Aorta (tissue), 5 donors: ENCODE measurements at regions not wholly inside any gene's neighbourhood (a gene's known extent, or its start where the extent isn't known, plus 50 kb on each side); places are given as distances from the start of the nearest gene placed in this dataset.

Experiments
- ATAC-seq: fragments of 200-7000 bp; cut with Tn5 transposase; one replicate; pipeline ENCODE4 v1.9.1; 2022; ENCODE audit warnings: moderate library complexity; ENCODE audit not compliant: low FRiP score
- DNase-seq, 2 donors: peaks; one replicate each; pipeline ENCODE4 v3.0.0-alpha.2; 2020
- H3K27ac ChIP-seq, 2 donors: one replicate each; pipeline ENCODE4 v1.5.1; 2013; ENCODE audit warnings: low read length in 2 of 2, mild to moderate bottlenecking in 2 of 2, moderate library complexity in 2 of 2, control low read depth in 1 of 2, inconsistent platforms in 1 of 2, low read depth in 1 of 2
- H3K27me3 ChIP-seq, 2 donors: one replicate each; pipeline ENCODE4 v1.6.1; 2013; ENCODE audit warnings: control low read depth in 1 of 2, low read length in 1 of 2, mild to moderate bottlenecking in 1 of 2, moderate library complexity in 1 of 2; ENCODE audit not compliant: insufficient read depth in 2 of 2, control insufficient read depth in 1 of 2
- H3K36me3 ChIP-seq, 2 donors: one replicate each; pipeline ENCODE4 v1.6.1; 2013; ENCODE audit warnings: control low read depth in 1 of 2, low read length in 1 of 2, mild to moderate bottlenecking in 1 of 2; ENCODE audit not compliant: insufficient read depth in 2 of 2, control insufficient read depth in 1 of 2
- H3K4me1 ChIP-seq, 2 donors: one replicate each; pipeline ENCODE4 v1.6.1; 2013; ENCODE audit warnings: low read length in 2 of 2, control low read depth in 1 of 2, mild to moderate bottlenecking in 1 of 2, moderate library complexity in 1 of 2; ENCODE audit not compliant: insufficient read depth in 2 of 2, control insufficient read depth in 1 of 2
- H3K4me3 ChIP-seq, 2 donors: one replicate each; pipeline ENCODE4 v1.5.1; 2013; ENCODE audit warnings: low read length in 2 of 2, control low read depth in 1 of 2, mild to moderate bottlenecking in 1 of 2
- H3K9me3 ChIP-seq: one replicate; pipeline ENCODE4 v1.6.1; 2013; ENCODE audit warnings: mild to moderate bottlenecking, low read length; ENCODE audit not compliant: control insufficient read depth
- WGBS, 2 donors: extraction: QIAGEN DNeasy Blood & Tissue Kit; methylation state at CpG; one replicate each; pipeline ENCODE4 v1.1.7; 2013; 5-methylcytosine and 5-hydroxymethylcytosine counted together
- intact Hi-C, 2 donors: fragments of 100-400 bp; cut with DNase I; formaldehyde crosslinking; loops; one replicate each; pipeline versions ENCODE4 v1.14.2 to v1.15.0; 2022
- donor health status: healthy with polysubstance abuse.
- donor health status: Bipolar disorder and iron deficiency.
- donor health status: DM: no; HTN: no; CAD: no.
- donor health status: DM: no; HTN: no; CAD: no.
- donor health status: DM: yes; HTN: yes; CAD: no.

GRCh38 chr12:91897025-91897515 lies 248.6 kb downstream of the BTG1 start:
- Histone ChIP-seq H3K36me3 (no peaks in the 10 kb centered on the region), H3K27ac (no peak overlapping the region), H3K27me3 (no peaks in the 10 kb centered on the region), H3K4me3 (no peak overlapping the region), H3K9me3 (peaks cover 2% of the 10 kb centered on the region), H3K4me1 (peaks cover 0 to 3% of the 10 kb centered on the region in 2 donors)
- no peak for DNase-seq
- ATAC-seq = peak; percentile 33
- intact Hi-C loops = loop anchor here in 1 of 2 donors (5.0 kb wide), 1 partner anchor 60 kb away; no protein-coding TSS in a partner anchor
- WGBS, 2 donors = 86 to 92% methylated on average over 5 of the region's 5 CpGs

GRCh38 chr12:91896286-91897024 lies 249.2 kb downstream of the BTG1 start:
- WGBS, 2 donors = 5 to 7% methylated on average over 5 of the region's 5 CpGs
- no peak overlapping the region for H3K27ac ChIP-seq
- intact Hi-C loops = loop anchor here in 1 of 2 donors (5.0 kb wide), 1 partner anchor 61 kb away; no protein-coding TSS in a partner anchor
- peaks cover 0 to 3% of the 10 kb centered on the region in 2 donors for H3K4me1 ChIP-seq
- H3K9me3 ChIP-seq = peaks cover 2% of the 10 kb centered on the region
- ATAC-seq (peak; percentile 26), DNase-seq (peak in 1 of 2 donors; percentile 57)
- H3K4me3 ChIP-seq = no peak overlapping the region
- H3K27me3 ChIP-seq = no peaks in the 10 kb centered on the region
- H3K36me3 ChIP-seq = no peaks in the 10 kb centered on the region

- Histone ChIP-seq H3K4me3 (no peak overlapping the region), H3K36me3 (no peaks in the 10 kb centered on the region), H3K9me3 (peaks cover 2% of the 10 kb centered on the region), H3K27me3 (no peaks in the 10 kb centered on the region), H3K27ac (no peak overlapping the region), H3K4me1 (peaks cover 0 to 3% of the 10 kb centered on the region in 2 donors)
- intact Hi-C loops = loop anchor here in 1 of 2 donors (5.0 kb wide), 1 partner anchor 62 kb away; no protein-coding TSS in a partner anchor
- DNase-seq = no peak
- no peak for ATAC-seq
Measured at GRCh38 chr12:91894911-91895310, 250.7 kb downstream of the BTG1 start.

- no peak for DNase-seq
- intact Hi-C loops = no loop called here
- no peak overlapping the region for H3K4me3 ChIP-seq
- H3K36me3 ChIP-seq = no peaks in the 10 kb centered on the region
- 92 to 96% methylated on average over 3 of the region's 3 CpGs for WGBS, 2 donors
- peaks cover 0 to 3% of the 10 kb centered on the region in 2 donors for H3K4me1 ChIP-seq
- no peaks in the 10 kb centered on the region for H3K27me3 ChIP-seq
- no peak overlapping the region for H3K27ac ChIP-seq
- ATAC-seq = no peak
- peaks cover 2% of the 10 kb centered on the region for H3K9me3 ChIP-seq
Measured at GRCh38 chr12:91893476-91893875, 252.2 kb downstream of the BTG1 start.

GRCh38 chr12:91892081-91892855 lies 253.4 kb downstream of the BTG1 start:
- intact Hi-C loops = no loop called here
- no peak overlapping the region for H3K27ac ChIP-seq
- no peaks in the 10 kb centered on the region for H3K27me3 ChIP-seq
- WGBS, 2 donors = 74 to 75% methylated on average over 4 of the region's 4 CpGs
- no peak overlapping the region for H3K4me3 ChIP-seq
- no peaks in the 10 kb centered on the region for H3K36me3 ChIP-seq
- peaks cover 2% of the 10 kb centered on the region for H3K9me3 ChIP-seq
- ATAC-seq (no peak), DNase-seq (no peak)
- H3K4me1 ChIP-seq = peaks cover 0 to 3% of the 10 kb centered on the region in 2 donors

- peaks cover 2% of the 10 kb centered on the region for H3K9me3 ChIP-seq
- H3K4me3 ChIP-seq = no peak overlapping the region
- ATAC-seq = no peak
- no peaks in the 10 kb centered on the region for H3K36me3 ChIP-seq
- H3K27ac ChIP-seq = no peak overlapping the region
- no peak for DNase-seq
- no peaks in the 10 kb centered on the region for H3K27me3 ChIP-seq
- H3K4me1 ChIP-seq = no peaks in the 10 kb centered on the region
- intact Hi-C loops = no loop called here
- WGBS, 2 donors = 89 to 95% methylated on average over 1 of the region's 1 CpG
Measured at GRCh38 chr12:91890742-91891141, 254.9 kb downstream of the BTG1 start.

- DNase-seq (no peak), ATAC-seq (no peak)
- Histone ChIP-seq H3K27me3 (no peaks in the 10 kb centered on the region), H3K4me3 (no peak overlapping the region), H3K36me3 (no peaks in the 10 kb centered on the region), H3K27ac (no peak overlapping the region), H3K4me1 (no peaks in the 10 kb centered on the region), H3K9me3 (peaks cover 2% of the 10 kb centered on the region)
- intact Hi-C loops = no loop called here
Measured at GRCh38 chr12:91889910-91890309, 255.7 kb downstream of the BTG1 start.

- DNase-seq = no peak
- ATAC-seq = no peak
- H3K27ac ChIP-seq = no peak overlapping the region
- 92 to 96% methylated on average over 2 of the region's 2 CpGs for WGBS, 2 donors
- peaks cover 2% of the 10 kb centered on the region for H3K9me3 ChIP-seq
- no peaks in the 10 kb centered on the region for H3K4me1 ChIP-seq
- intact Hi-C loops = no loop called here
- H3K4me3 ChIP-seq = no peak overlapping the region
- H3K27me3 ChIP-seq = no peaks in the 10 kb centered on the region
- no peaks in the 10 kb centered on the region for H3K36me3 ChIP-seq
Measured at GRCh38 chr12:91889059-91889458, 256.6 kb downstream of the BTG1 start.
